ENCODE measurements at regions not wholly inside any gene's neighbourhood (a gene's known extent, or its start where the extent isn't known, plus 50 kb on each side); places are given as distances from the start of the nearest gene placed in this dataset.

- Histone ChIP-seq H3F3A (replicated peaks; ENCODE audit: low read depth) (no peaks in the 10 kb centered on the region), H2AFZ (no peak overlapping the region), H4K20me1 (replicated peaks; ENCODE audit: insufficient read depth) (no peaks in the 10 kb centered on the region), H3K79me2 (replicated peaks; ENCODE audit: insufficient read depth) (no peaks in the 10 kb centered on the region), H3K36me3 (ENCODE audit: insufficient read depth) (no peaks in the 10 kb centered on the region), H3K27ac (ENCODE audit: low read depth) (no peak overlapping the region), H3K4me2 (no peak overlapping the region), H3K9me2 (ENCODE audit: insufficient read depth) (peaks cover 3% of the 10 kb centered on the region; the same call in 1 of the 2 replicates), H3K4me1 (ENCODE audit: insufficient read depth) (no peaks in the 10 kb centered on the region), H3K4me3 (no peak overlapping the region), H3K27me3 (ENCODE audit: insufficient read depth) (no peaks in the 10 kb centered on the region)
- H3K4me1 Mint-ChIP-seq = peaks cover 4% of the 10 kb centered on the region; the same call in 2 of the 3 replicates
- no peaks in the 10 kb centered on the region for H3K9me3 Mint-ChIP-seq
- no peak for TF ChIP-seq EZH2phosphoT487 (IDR thresholded peaks at IDR 0.05; ENCODE audit: unreplicated experiment)
- TF ChIP-seq ZNF114 (CRISPR knock-in tag; IDR thresholded peaks at IDR 0.05) = no peak
- TF ChIP-seq NANOG (IDR thresholded peaks at IDR 0.05; ENCODE audit: borderline replicate concordance) = no peak
- no peak for TF ChIP-seq POLR2AphosphoS5 (IDR thresholded peaks at IDR 0.05; ENCODE audit: low read depth)
- TF ChIP-seq CTCF (conservative IDR thresholded peaks at IDR 0.05; ENCODE audit: low read depth in 2 of 2) = no peak
- no peak for TF ChIP-seq REST (IDR thresholded peaks at IDR 0.05; ENCODE audit: unreplicated experiment)
- no peak for TF ChIP-seq ZNF462 (CRISPR knock-in tag; IDR thresholded peaks at IDR 0.05)
- TF ChIP-seq JUNB (IDR thresholded peaks at IDR 0.05; ENCODE audit: unreplicated experiment) = no peak
- no peak for TF ChIP-seq EZH2 (IDR thresholded peaks at IDR 0.05; ENCODE audit: low read depth, unreplicated experiment)
- TF ChIP-seq ZNF331 (CRISPR knock-in tag; IDR thresholded peaks at IDR 0.05; ENCODE audit: low read depth) = no peak
- TF ChIP-seq STAT1 (IDR thresholded peaks at IDR 0.05; ENCODE audit: unreplicated experiment) = no peak
- no peaks in the 10 kb centered on the region for H3K27me3 Mint-ChIP-seq (ENCODE audit: insufficient read depth, low read depth, poor library complexity)
- ATAC-seq (no peak), DNase-seq (ENCODE audit: low spot score) (no peak)
- no peak overlapping the region for H3K27ac Mint-ChIP-seq
- H3K36me3 Mint-ChIP-seq (ENCODE audit: low read depth) = no peaks in the 10 kb centered on the region
- H3K4me3 Mint-ChIP-seq = no peak overlapping the region
Measured at GRCh38 chr17:70378076-70378475, 208.7 kb downstream of the KCNJ2 start.

Data from GM23338 (cell line).